SKM-1 (cell line): ENCODE measurements at regions not wholly inside any gene's neighbourhood (a gene's known extent, or its start where the extent isn't known, plus 50 kb on each side); places are given as distances from the start of the nearest gene placed in this dataset.

Experiments
- DNase-seq: peaks from one replicate; lab custom pipeline; 2025; ENCODE audit not compliant: unreplicated experiment; lab: John Stamatoyannopoulos, UW

GRCh38 chr2:173419506-173419905 lies 64.8 kb downstream of the CDCA7 start:
- no peak for DNase-seq

DNA sequence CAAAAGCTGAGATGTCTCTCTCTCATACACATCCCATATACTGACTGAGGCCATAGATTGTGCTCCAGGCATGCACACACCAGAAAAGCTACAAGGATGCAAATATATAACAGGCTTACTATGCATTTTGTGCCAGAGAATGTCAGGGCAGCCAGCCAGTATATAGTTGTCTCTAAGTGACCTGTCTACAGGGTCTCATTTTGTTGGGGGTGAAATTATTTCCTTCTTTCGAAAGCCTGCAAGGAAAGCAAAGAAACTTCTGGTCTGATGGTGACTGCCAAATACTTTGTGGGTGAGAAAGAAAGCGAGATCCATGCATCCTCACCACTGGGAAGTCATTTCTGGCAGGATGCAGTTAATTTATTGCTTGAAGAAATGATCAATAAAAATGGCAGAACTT lies 70.2 kb downstream of the CDCA7 start:
- no peak for DNase-seq

- no peak for DNase-seq
Measured at GRCh38 chr2:173427887-173428668, 73.4 kb downstream of the CDCA7 start.

DNA sequence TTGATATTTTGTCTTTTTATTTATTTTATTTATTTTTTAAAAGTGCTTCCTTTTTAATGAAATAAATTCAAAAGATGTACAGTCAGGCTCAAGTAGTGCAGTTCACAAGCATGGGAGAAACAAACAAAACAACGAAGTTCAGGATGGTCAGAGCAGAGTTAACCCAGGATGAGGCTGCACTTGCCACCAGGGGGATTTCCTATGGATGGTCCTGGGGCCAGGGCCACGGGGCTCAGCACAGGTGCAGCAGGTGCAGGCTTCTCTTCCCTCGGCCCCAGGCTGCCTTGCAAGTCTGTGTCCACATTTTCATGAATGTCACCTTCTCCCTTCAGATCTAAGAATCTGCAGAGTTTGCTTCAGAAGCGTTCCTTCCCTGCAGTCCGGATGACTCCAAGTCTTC lies 76.5 kb downstream of the CDCA7 start:
- DNase-seq = no peak

- peak; percentile 12 for DNase-seq
Measured at GRCh38 chr2:173432049-173432754, 77.5 kb downstream of the CDCA7 start.

- no peak for DNase-seq
Measured at GRCh38 chr2:173434762-173435569, 80.3 kb downstream of the CDCA7 start.

- DNase-seq = no peak
Measured at GRCh38 chr2:173435574-173435973, 80.9 kb downstream of the CDCA7 start.

GRCh38 chr2:173436088-173436487 lies 81.4 kb downstream of the CDCA7 start:
- DNase-seq = no peak

DNA sequence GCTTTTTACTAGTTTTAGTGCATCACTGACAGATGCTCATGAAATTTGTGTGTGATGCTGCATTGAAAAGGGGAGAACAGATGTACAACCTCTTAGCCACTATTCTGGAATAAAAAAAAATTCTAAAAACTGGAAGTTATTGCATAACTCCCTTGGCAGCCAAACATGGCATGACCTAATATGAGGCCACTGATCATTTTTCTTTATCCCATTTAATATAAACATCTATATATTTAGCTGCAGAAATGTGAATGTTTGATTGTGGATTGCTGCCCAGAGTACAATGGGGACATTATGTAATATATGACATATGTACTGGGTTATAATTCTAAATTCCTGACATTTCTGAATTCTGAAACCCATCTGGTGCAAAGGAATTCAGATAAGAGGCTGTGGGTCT lies 86.5 kb downstream of the CDCA7 start:
- no peak for DNase-seq

DNA sequence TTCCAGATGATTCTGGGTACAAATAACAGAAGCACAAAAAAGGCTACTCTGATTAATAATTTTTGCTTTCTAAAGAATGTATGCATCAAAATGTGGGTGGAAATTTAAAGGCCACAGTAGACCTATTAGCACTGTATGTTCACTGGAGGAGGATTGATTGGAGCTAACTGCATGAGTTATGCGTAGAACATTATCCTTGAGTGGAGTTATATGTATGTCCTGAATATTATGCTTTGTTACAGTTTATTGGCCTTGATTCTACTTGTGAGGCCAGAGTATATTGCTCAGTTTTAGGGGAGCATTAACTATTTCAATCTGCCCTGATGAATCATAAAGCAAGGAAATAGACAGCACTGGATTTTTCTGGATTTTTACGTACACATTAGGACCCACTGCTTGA lies 87.9 kb downstream of the CDCA7 start:
- no peak for DNase-seq

DNA sequence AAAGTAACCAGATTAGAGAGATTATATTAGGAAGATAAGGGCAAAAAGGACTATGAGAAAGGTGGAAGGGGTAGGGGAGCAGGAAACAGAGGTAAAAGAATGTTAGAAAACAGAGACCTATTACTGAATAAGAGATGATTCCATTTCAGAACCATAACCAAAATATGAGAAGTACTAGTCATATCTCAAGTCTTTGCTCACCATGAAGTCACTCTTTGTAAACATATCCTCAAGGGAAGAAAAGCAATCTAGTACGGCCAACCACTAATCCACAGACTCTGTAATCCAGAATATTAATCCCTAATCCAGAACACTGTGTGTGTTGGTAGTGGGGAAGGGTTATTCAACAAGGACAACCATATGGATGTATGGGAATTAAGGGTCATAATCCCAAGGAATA lies 92.0 kb downstream of the CDCA7 start:
- no peak for DNase-seq

GRCh38 chr2:173448938-173449471 lies 94.3 kb downstream of the CDCA7 start:
- no peak for DNase-seq

- DNase-seq = no peak
Measured at GRCh38 chr2:173451118-173451517, 96.4 kb downstream of the CDCA7 start.

DNA sequence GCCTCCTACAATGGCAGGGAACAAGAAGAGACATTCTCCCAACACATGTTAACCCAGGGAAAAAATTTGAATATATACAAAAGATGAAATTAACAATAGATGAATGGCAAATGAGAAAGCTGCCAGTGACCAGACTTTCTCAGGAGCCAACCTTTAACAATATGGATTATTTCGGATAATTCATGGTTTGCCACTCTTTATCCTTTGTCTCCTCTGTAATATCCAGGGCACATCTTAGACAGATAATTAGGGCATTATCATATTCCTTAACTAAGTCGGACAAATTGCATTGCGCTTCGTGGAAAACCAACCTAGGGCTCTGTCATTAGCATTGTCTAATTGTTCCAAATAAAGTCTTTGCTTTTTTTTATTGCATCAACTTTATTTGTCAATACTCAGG lies 97.3 kb downstream of the CDCA7 start:
- DNase-seq = no peak

GRCh38 chr2:173452416-173452815 lies 97.7 kb downstream of the CDCA7 start:
- no peak for DNase-seq

DNA sequence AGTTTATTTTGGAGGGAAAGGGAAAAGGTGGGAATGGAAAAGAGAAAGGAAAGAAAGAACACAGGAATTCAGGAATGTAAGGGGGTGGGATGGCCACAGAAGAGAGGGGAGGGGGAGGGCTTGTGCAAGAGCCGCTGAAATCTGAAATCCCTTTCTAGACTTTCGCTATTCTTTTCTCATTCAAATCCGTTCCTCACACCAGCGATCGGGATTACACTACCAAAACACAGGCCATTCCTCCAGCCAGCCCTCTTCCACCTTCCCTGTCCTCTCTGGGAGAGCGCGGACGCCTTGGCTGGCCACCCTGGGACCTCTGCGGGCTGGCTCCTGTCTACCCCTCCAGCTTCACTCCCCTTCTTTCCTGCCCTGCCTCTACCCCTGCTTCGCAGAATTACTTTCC lies 102.3 kb downstream of the CDCA7 start:
- DNase-seq = no peak

DNA sequence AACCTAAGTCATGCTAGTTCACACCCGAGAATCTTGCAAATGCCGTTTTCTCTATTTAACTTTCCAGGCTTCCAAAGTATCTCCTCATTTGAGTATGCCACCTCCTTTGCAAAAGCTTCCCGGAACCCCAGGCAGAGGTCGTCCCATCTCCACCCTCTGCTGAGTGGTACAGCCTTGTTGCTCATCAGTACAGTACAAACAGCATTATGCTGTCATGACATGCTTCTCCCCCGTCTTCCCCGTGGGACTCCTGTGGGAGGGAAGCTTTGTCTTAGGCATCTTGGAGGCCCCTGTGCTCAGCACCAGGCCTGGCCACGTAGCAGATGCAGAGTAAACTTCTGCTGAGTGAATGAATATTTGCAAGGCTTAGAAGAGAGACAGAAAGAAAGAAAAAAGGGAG lies 102.7 kb downstream of the CDCA7 start:
- DNase-seq = no peak

DNA sequence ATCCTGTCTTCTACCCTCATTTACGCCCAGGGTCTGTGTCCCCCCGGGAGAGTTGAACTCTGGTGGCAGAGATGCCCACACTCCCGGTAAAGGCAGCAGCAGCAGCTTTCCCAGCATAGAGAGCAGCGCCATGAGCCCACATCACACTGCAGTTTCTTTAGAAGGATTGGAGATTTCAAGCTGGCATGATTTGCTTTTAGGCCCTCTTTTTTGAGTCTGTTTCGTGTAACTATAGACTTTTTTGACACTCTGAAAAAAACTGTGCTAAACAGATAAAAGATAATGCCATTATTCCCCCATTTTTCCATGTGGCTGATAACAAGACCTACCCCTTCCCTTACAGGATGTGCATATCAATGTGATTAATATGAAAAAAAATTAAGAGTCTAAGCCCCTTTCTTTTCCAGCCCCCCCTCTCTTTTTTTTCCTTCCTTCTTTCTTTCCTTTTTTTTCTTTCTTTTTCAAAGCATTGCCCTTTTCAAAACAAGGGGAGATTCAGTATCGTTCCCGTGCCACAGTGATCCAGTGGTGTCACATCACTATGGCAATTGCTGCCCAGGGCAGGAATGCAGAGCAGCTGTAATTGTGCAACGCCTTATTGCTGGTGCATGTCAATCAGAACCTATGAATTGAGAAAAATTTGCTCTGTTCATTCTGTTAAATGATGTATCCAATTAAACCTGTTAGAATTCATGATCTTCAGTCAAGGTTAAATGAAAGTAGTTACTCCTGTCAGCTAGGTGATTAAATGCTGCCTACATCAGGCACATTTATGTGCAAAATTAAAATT lies 104.5 kb downstream of the CDCA7 start:
- no peak for DNase-seq

DNA sequence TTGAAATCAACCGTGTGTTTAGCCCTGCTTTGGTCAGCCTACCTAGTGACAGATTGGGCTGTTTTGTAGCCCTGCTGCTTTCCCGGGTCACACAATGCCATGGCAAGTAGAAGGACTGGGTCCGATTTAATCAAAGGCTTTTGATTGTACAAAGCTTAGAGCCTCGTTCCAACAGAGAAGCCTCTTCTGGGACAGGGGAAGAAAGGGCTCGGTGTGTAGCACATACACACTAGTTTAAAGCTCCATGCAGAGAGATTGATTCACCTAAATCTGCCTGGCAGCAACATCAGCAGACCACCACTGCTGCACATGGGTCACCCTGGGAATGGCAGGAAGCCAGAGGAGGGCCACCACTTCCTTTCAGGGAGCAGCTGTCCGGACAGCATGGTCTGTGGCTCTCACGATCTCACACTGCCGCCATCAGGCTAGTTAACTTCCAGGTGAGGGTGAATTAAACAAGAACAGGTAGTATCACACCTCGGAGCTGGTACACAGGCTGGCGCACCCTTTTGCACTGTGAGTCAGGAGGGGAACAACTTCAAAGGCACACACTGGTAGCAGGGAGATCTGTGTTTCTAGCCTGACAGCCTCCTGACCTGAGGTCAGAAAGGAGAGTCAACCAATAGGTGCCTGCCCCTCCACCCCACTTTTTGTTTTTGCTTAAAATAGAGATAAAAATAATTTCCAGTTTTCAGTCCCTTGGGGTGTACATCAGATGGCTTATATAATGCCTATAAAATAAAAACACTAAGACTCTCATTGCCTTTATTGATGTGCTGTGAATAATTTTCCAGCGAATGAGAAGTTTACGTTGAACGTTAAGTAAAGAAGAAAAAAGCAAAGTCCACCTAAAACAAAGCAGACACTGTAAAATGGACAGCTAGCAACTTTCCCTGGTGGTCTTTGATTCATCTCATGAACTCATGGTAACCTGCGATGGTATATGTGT lies 108.5 kb downstream of the CDCA7 start:
- DNase-seq = no peak

DNA sequence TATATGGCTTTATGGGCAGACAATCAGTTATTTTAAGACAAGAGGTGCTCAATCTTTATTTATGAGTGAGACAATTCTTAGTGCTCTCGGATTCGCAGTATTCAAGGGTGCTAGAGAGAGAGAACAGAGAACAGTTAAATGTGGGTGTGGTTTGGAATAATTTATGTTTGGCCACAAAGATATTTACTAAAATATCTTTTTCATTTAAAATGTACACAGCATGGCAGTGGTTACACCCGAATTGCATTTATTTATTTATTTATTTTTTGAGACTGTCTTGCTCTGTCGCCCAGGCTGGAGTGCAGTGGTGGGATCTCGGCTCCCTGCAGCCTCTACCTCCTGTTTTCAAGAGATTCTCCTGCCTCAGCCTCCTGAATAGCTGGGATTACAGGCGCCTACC lies 109.2 kb downstream of the CDCA7 start:
- DNase-seq = no peak
